ENCODE measurements at regions not wholly inside any gene's neighbourhood (a gene's known extent, or its start where the extent isn't known, plus 50 kb on each side); places are given as distances from the start of the nearest gene placed in this dataset.

- H3K9me3 ChIP-seq, result no peaks in the 10 kb centered on the region
- no peaks in the 10 kb centered on the region for H3K4me1 ChIP-seq (replicated peaks)
- no peak overlapping the region for H3K4me3 ChIP-seq
- H3K36me3 ChIP-seq, result no peaks in the 10 kb centered on the region
- TF ChIP-seq CTCF (IDR thresholded peaks at IDR 0.05) (no peak), POLR2A (IDR thresholded peaks at IDR 0.05) (no peak), POLR2AphosphoS5 (IDR thresholded peaks at IDR 0.05) (no peak)
- H3K27me3 ChIP-seq (replicated peaks; ENCODE audit: insufficient read depth), result no peaks in the 10 kb centered on the region
- WGBS, result 84% methylated on average over 2 of the region's 2 CpGs
- intact Hi-C loops (cut with DNase I), result no loop called here
- H3K27ac ChIP-seq, result no peak overlapping the region
- DNase-seq (ENCODE audit: low spot score), result no peak
Measured at GRCh38 chr2:33770023-33770422, 170.9 kb upstream of the FAM98A start.

- Histone ChIP-seq H3K4me1 (replicated peaks) (no peaks in the 10 kb centered on the region), H3K27ac (peak overlapping the region; percentile 18 to 48), H3K36me3 (no peaks in the 10 kb centered on the region), H3K9me3 (no peaks in the 10 kb centered on the region), H3K4me3 (no peak overlapping the region), H3K27me3 (replicated peaks; ENCODE audit: insufficient read depth) (no peaks in the 10 kb centered on the region)
- TF ChIP-seq POLR2AphosphoS5 (IDR thresholded peaks at IDR 0.05), result no peak
- TF ChIP-seq CTCF (IDR thresholded peaks at IDR 0.05), result no peak
- TF ChIP-seq POLR2A (IDR thresholded peaks at IDR 0.05), result no peak
- no peak for DNase-seq (ENCODE audit: low spot score)
- intact Hi-C loops (cut with DNase I), result no loop called here
- 37% methylated on average over 4 of the region's 4 CpGs for WGBS
Measured at GRCh38 chr2:33766175-33766574, 167.1 kb upstream of the FAM98A start.

GRCh38 chr2:33765122-33765521 is 166.0 kb upstream of the FAM98A start:
- 9% methylated on average over 2 of the region's 2 CpGs for WGBS
- H3K27me3 ChIP-seq (replicated peaks; ENCODE audit: insufficient read depth), result no peaks in the 10 kb centered on the region
- H3K9me3 ChIP-seq, result no peaks in the 10 kb centered on the region
- peak; percentile 16 for DNase-seq (ENCODE audit: low spot score)
- H3K36me3 ChIP-seq, result no peaks in the 10 kb centered on the region
- peak overlapping the region in 1 of 2 donors; percentile 48 for H3K27ac ChIP-seq
- no peak for TF ChIP-seq POLR2AphosphoS5 (IDR thresholded peaks at IDR 0.05)
- no peak for TF ChIP-seq CTCF (IDR thresholded peaks at IDR 0.05)
- no peak for TF ChIP-seq POLR2A (IDR thresholded peaks at IDR 0.05)
- no peaks in the 10 kb centered on the region for H3K4me1 ChIP-seq (replicated peaks)
- no peak overlapping the region for H3K4me3 ChIP-seq
- intact Hi-C loops (cut with DNase I), result no loop called here

GRCh38 chr2:33764551-33764950 is 165.5 kb upstream of the FAM98A start:
- intact Hi-C loops (cut with DNase I), result no loop called here
- Histone ChIP-seq H3K9me3 (no peaks in the 10 kb centered on the region), H3K27me3 (replicated peaks; ENCODE audit: insufficient read depth) (no peaks in the 10 kb centered on the region), H3K36me3 (no peaks in the 10 kb centered on the region), H3K4me1 (replicated peaks) (no peaks in the 10 kb centered on the region), H3K4me3 (no peak overlapping the region), H3K27ac (peak overlapping the region in 1 of 2 donors; percentile 48)
- DNase-seq (ENCODE audit: low spot score), result no peak
- TF ChIP-seq CTCF (IDR thresholded peaks at IDR 0.05), result no peak
- TF ChIP-seq POLR2A (IDR thresholded peaks at IDR 0.05), result no peak
- TF ChIP-seq POLR2AphosphoS5 (IDR thresholded peaks at IDR 0.05), result no peak
- WGBS, result 73% methylated on average over 5 of the region's 5 CpGs

- 75% methylated on average over 6 of the region's 6 CpGs for WGBS
- Histone ChIP-seq H3K36me3 (no peaks in the 10 kb centered on the region), H3K27me3 (replicated peaks; ENCODE audit: insufficient read depth) (no peaks in the 10 kb centered on the region), H3K4me3 (no peak overlapping the region), H3K4me1 (replicated peaks) (no peaks in the 10 kb centered on the region), H3K9me3 (no peaks in the 10 kb centered on the region), H3K27ac (no peak overlapping the region)
- intact Hi-C loops (cut with DNase I), result no loop called here
- no peak for TF ChIP-seq POLR2AphosphoS5 (IDR thresholded peaks at IDR 0.05)
- TF ChIP-seq POLR2A (IDR thresholded peaks at IDR 0.05), result no peak
- TF ChIP-seq CTCF (IDR thresholded peaks at IDR 0.05), result no peak
- no peak for DNase-seq (ENCODE audit: low spot score)
Measured at GRCh38 chr2:33763671-33764310, 164.7 kb upstream of the FAM98A start.

Measured in prostate gland (tissue), 2 donors.